AG04449 (cell line): ENCODE measurements at regions not wholly inside any gene's neighbourhood (a gene's known extent, or its start where the extent isn't known, plus 50 kb on each side); places are given as distances from the start of the nearest gene placed in this dataset.

Experiments used
- CTCF ChIA-PET: fragments of 350-600 bp; formaldehyde crosslinking; extraction: SDS; loops from one replicate; lab custom pipeline; 2021; ENCODE audit warnings: antibody characterized with exemption; lab: Yijun Ruan, JAX
- POLR2A ChIA-PET: fragments of 400-600, 350-600 bp; formaldehyde crosslinking; extraction: SDS; loops from one replicate; lab custom pipeline; 2020; ENCODE audit warnings: antibody characterized with exemption, inconsistent platforms; lab: Yijun Ruan, JAX
- DNase-seq: peaks from one replicate; pipeline ENCODE4 v3.0.0-alpha.2; 2010; ENCODE audit warnings: low read depth, low spot score
- H3K4me3 ChIP-seq: 2 replicates; pipeline ENCODE4 v1.5.1; 2011; ENCODE audit warnings: low read depth, mild to moderate bottlenecking, control low read depth, low read length
- TF ChIP-seq, protein P1 (sequence below): IDR thresholded peaks from one replicate; pipeline ENCODE4 v1.5.1; 2011; ENCODE audit warnings: mild to moderate bottlenecking, moderate library complexity, low read length, control low read depth, inconsistent platforms; ENCODE audit not compliant: insufficient read depth; ENCODE audit errors: missing control alignments

DNA sequence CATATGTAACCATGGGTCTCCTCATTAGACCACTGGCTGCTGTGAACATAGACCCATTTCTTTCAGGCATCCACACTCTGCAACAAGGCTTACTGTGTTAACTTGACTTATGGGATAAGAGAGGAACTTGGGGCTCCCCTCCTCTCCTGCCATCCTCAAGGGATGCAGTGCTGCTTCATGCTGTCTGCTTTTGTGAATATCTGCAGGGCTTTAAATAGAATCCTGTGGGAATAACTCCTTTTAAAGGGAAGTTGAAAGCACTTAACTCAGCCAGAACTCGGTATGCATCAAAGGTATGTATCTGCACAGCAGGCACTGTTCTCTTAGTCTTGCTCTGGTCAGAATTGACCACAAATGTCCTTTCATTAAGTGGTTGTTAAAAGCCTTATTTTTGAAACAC, 222.5 kb upstream of the KIRREL3 start:
- no peak for DNase-seq
- no peak overlapping the region for H3K4me3 ChIP-seq
- ChIA-PET POLR2A (no interaction called here), CTCF (no interaction called here)
- TF ChIP-seq, protein P1, sequence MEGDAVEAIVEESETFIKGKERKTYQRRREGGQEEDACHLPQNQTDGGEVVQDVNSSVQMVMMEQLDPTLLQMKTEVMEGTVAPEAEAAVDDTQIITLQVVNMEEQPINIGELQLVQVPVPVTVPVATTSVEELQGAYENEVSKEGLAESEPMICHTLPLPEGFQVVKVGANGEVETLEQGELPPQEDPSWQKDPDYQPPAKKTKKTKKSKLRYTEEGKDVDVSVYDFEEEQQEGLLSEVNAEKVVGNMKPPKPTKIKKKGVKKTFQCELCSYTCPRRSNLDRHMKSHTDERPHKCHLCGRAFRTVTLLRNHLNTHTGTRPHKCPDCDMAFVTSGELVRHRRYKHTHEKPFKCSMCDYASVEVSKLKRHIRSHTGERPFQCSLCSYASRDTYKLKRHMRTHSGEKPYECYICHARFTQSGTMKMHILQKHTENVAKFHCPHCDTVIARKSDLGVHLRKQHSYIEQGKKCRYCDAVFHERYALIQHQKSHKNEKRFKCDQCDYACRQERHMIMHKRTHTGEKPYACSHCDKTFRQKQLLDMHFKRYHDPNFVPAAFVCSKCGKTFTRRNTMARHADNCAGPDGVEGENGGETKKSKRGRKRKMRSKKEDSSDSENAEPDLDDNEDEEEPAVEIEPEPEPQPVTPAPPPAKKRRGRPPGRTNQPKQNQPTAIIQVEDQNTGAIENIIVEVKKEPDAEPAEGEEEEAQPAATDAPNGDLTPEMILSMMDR = no peak

DNA sequence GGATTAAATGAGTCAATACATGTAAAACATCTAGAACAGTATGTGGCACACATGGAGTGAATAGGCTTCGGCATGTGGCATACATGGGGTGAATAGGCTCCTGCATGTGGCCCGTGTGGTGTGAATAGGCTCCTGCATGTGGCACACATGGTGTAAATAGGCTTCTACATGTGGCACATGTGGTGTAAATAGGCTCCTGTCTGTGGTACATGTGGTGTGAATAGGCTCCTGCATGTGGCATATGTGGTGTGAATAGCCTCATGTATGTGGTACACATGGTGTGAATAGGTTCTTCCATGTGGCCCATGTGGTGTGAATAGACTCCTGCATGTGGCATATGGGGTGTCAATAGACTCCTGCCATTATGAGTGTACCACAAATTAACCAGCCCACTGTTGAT, 219.1 kb upstream of the KIRREL3 start:
- CTCF ChIA-PET = no interaction called here
- no peak overlapping the region for H3K4me3 ChIP-seq
- DNase-seq = no peak
- POLR2A ChIA-PET = no interaction called here
- TF ChIP-seq, protein P1 = no peak

DNA sequence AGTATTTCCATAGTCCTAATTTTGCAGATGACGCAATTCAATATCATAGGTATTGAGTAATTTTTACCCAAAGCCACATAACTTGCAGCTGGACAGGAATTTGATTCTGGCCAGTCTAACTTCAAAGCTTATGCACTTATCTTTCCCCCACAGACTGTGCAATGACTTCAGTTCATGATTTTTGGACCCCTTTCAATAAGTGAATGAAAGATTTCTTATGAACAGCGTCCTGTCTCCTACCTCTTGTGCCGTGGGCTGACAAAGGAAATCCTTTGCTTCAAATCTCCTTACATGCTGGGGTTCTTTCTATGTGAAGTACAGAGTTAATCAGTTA, 217.7 kb upstream of the KIRREL3 start:
- ChIA-PET CTCF (interaction anchor here (1.1 kb wide), 1 partner anchor 11 kb away, joined by 3 read pairs; no protein-coding TSS in a partner anchor), POLR2A (no interaction called here)
- no peak for DNase-seq
- H3K4me3 ChIP-seq = no peak overlapping the region
- TF ChIP-seq, protein P1 = no peak

DNA sequence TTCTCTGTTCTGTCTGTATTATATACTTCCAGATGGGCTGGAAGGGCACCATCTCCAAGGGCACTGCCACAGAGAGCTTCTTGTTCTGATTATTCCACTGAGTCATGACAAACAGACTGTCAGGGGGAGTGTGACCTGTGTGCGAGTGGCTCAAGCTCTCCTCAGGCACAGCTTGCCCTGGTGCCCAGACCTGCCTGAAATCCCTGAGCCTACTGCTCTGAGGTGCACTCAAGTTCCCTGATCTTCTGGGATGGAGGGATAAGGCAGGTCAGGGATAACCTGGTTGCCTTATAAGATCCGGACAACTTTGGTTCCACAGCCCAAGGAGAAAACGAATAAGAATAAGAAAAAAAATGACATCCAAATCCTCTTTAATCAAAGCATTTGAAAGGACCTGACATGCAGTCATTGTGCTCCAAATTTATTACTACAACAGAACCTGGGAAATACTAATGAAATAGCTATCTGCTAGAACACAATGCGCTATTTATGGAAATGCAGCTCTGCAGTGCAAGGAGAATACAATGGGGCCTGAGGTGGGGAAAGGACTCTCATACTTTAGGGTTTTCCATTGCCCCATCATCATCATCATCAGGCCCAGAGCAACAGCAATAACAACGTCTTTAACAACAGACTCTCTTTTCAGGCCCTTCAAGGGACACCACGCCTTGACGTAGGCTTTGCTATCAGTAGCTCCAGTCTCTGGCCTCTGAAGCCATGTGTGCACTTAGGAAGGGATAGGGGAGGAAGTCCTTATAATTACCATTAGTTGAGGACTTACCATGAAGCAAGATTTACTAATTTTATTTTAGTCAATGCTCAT, 217.1 kb upstream of the KIRREL3 start:
- ChIA-PET POLR2A (no interaction called here), CTCF (interaction anchor here (1.1 kb wide), 1 partner anchor 11 kb away, joined by 3 read pairs; no protein-coding TSS in a partner anchor)
- H3K4me3 ChIP-seq = no peak overlapping the region
- TF ChIP-seq, protein P1 = no peak
- no peak for DNase-seq

DNA sequence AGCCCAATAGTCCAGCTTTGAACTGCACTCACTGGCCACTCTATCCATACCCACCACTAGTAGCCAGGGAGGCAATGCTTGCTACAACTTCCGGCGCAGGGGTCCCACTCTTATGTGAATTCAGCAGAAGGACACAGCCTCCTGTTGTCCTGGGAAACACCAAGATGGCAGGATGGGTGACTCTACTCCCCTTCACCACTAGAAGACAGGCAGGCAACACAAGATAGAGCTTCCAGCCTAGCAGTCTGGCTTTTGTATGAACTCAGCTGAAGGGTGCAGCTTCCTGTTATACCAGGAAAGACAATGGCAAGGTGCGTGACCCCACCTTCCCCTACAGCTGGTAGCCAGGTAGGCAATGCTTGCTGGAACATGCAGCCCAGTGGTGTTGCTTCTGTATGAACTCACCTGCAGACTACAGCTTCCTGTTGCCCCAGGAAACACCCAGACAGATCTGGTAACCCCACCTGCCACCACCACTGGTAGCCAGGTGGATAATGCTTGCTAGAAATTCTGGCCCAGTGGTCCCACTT, 205.2 kb upstream of the KIRREL3 start:
- TF ChIP-seq, protein P1 = no peak
- POLR2A ChIA-PET = no interaction called here
- DNase-seq = no peak
- H3K4me3 ChIP-seq = no peak overlapping the region
- CTCF ChIA-PET = no interaction called here

DNA sequence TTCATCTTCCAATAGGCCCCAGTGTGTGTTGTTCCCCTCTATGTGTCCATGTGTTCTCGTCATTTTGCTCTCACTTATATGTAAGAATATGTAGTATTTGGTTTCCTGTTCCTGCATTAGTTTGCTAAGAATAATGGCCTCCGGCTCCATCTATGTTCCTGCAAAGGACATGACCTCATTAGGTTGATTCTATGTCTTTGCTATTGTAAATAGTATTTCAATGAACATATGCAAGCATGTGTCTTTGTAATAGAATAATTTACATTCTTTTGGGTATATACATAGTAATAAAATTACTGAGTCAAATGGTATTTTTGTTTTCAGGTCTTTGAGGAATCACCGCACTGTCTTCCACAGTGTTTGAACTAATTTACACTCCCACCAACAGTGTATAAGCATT, 202.9 kb upstream of the KIRREL3 start:
- CTCF ChIA-PET = no interaction called here
- no peak for DNase-seq
- POLR2A ChIA-PET = no interaction called here
- H3K4me3 ChIP-seq = no peak overlapping the region
- TF ChIP-seq, protein P1 = no peak
